HepG2 (cell line): ENCODE measurements at regions not wholly inside any gene's neighbourhood (a gene's known extent, or its start where the extent isn't known, plus 50 kb on each side); places are given as distances from the start of the nearest gene placed in this dataset.

Experiments
- ATAC-seq: fragments of 200-7000 bp; cut with Tn5 transposase; 3 replicates; pipeline ENCODE4 v1.9.1; 2020; ENCODE audit warnings: mild to moderate bottlenecking, moderate library complexity
- BruUV-seq: library from RNA; stranded (reverse); fragments of 400-500 nt; replicated peaks from 2 replicates; lab custom pipeline; 2021; lab: Mats Ljungman, UMichigan
- CTCF ChIA-PET: fragments of 300-600 bp; formaldehyde crosslinking; extraction: SDS; loops from one replicate; lab custom pipeline; 2021; ENCODE audit warnings: low total read pairs, inconsistent platforms, low intra/inter-chr PET ratio; lab: Yijun Ruan, JAX
- POLR2A ChIA-PET: fragments of 350-600 bp; sonication (Branson Sonifier 250); formaldehyde crosslinking; loops from one replicate; lab custom pipeline; 2020; ENCODE audit warnings: antibody characterized with exemption, inconsistent platforms; lab: Yijun Ruan, JAX
- DNase-seq: peaks from one replicate; pipeline ENCODE4 v3.0.0-alpha.2; 2015; ENCODE audit warnings: low spot score
- FAIRE-seq: peaks from 3 replicates; lab custom pipeline; 2011; peaks lifted over from hg19 to GRCh38; lab: Jason Lieb, UNC
- H2AFZ ChIP-seq: one replicate; pipeline ENCODE4 v1.6.1; 2011; ENCODE audit warnings: low read length, inconsistent platforms
- H3K27ac ChIP-seq: fragments of 300-600 bp; 3 replicates; pipeline ENCODE4 v1.8.0; 2011; ENCODE audit warnings: mixed run types, mild to moderate bottlenecking, mixed read lengths, low read length, inconsistent platforms; ENCODE audit not compliant: insufficient read depth; ENCODE audit errors: extremely low read length
- H3K27me3 ChIP-seq, 2 experiments: fragments of 200-600 bp in 1 of 2; 2 replicates in 1 of 2; 3 replicates in 1 of 2; pipeline versions ENCODE4 v1.6.0 to v1.8.0; 2011; ENCODE audit warnings: low read length in 2 of 2, mild to moderate bottlenecking in 2 of 2, moderate library complexity in 2 of 2, inconsistent platforms in 1 of 2; ENCODE audit not compliant: insufficient read depth in 2 of 2, control insufficient read depth in 1 of 2
- H3K36me3 ChIP-seq, 2 experiments: fragments of 200-600 bp in 1 of 2; replicated peaks in 1 of 2; 2 replicates in 1 of 2; 3 replicates in 1 of 2; pipeline versions ENCODE4 v1.5.1 to v1.8.0; 2011; ENCODE audit warnings: low read length in 2 of 2, inconsistent platforms in 1 of 2; ENCODE audit not compliant: insufficient read depth in 2 of 2, control insufficient read depth in 1 of 2
- H3K4me1 ChIP-seq: 2 replicates; pipeline ENCODE4 v1.5.1; 2012; ENCODE audit warnings: low read length, inconsistent platforms; ENCODE audit not compliant: insufficient read depth
- H3K4me2 ChIP-seq: 2 replicates; pipeline ENCODE4 v1.6.0; 2011; ENCODE audit warnings: low read depth, low read length, inconsistent platforms
- H3K4me3 ChIP-seq, 3 experiments: fragments of 200-600 bp in 1 of 3; sonication (generic), shearing (Covaris generic) in 1 of 3; replicated peaks in 1 of 3; 2 replicates each; pipeline ENCODE4 v1.5.1; 2011 to 2016; ENCODE audit warnings: low read length in 3 of 3, inconsistent platforms in 2 of 3, low read depth in 2 of 3, mild to moderate bottlenecking in 2 of 3, control low read depth in 1 of 3, mixed read lengths in 1 of 3; ENCODE audit not compliant: insufficient read depth in 1 of 3
- H3K79me2 ChIP-seq: one replicate; pipeline ENCODE4 v1.6.1; 2011; ENCODE audit warnings: low read length, inconsistent platforms; ENCODE audit not compliant: insufficient read depth
- H3K9ac ChIP-seq: 2 replicates; pipeline ENCODE4 v1.6.0; 2011; ENCODE audit warnings: mild to moderate bottlenecking, low read depth, low read length, inconsistent platforms; ENCODE audit not compliant: insufficient read depth
- H3K9me3 ChIP-seq: 2 replicates; pipeline ENCODE4 v1.5.1; 2012; ENCODE audit warnings: mild to moderate bottlenecking, low read length
- H4K20me1 ChIP-seq: 2 replicates; pipeline ENCODE4 v1.6.0; 2011; ENCODE audit warnings: inconsistent platforms, mild to moderate bottlenecking, low read length, moderate library complexity; ENCODE audit not compliant: insufficient read depth
- ATAD3A ChIP-seq: sonication (generic); formaldehyde crosslinking; IDR thresholded peaks from 2 replicates; pipeline ENCODE4 v1.4.0; 2020; ENCODE audit warnings: missing genetic modification reagents
- HOXA3 ChIP-seq: sonication (generic); formaldehyde crosslinking; IDR thresholded peaks from 2 replicates; pipeline ENCODE4 v1.5.0; 2020; ENCODE audit warnings: missing genetic modification reagents
- KDM2A ChIP-seq: sonication (generic); formaldehyde crosslinking; IDR thresholded peaks from 2 replicates; pipeline ENCODE4 v1.4.0; 2020; ENCODE audit warnings: low read depth, missing genetic modification reagents, borderline replicate concordance
- SP2 ChIP-seq: sonication (generic); formaldehyde crosslinking; IDR thresholded peaks from 2 replicates; pipeline ENCODE4 v1.5.1; 2020; ENCODE audit warnings: mild to moderate bottlenecking, missing genetic modification reagents
- STAT5B ChIP-seq: sonication (generic); formaldehyde crosslinking; IDR thresholded peaks from 2 replicates; pipeline ENCODE4 v1.4.0; 2020; ENCODE audit warnings: missing genetic modification reagents
- XBP1 ChIP-seq: sonication (generic); formaldehyde crosslinking; IDR thresholded peaks from 2 replicates; pipeline ENCODE4 v1.5.0; 2020; ENCODE audit warnings: missing genetic modification reagents
- ZNF10 ChIP-seq: sonication (generic); formaldehyde crosslinking; IDR thresholded peaks from 2 replicates; pipeline ENCODE4 v1.4.0; 2020; ENCODE audit warnings: mild to moderate bottlenecking, low read depth, missing genetic modification reagents, borderline replicate concordance
- ZNF253 ChIP-seq: sonication (generic); formaldehyde crosslinking; IDR thresholded peaks from 2 replicates; pipeline ENCODE4 v1.8.0; 2022; ENCODE audit warnings: mild to moderate bottlenecking, missing genetic modification reagents, borderline replicate concordance
- ZNF256 ChIP-seq: sonication (generic); formaldehyde crosslinking; conservative IDR thresholded peaks from 2 replicates; pipeline ENCODE4 v1.4.0; 2020; ENCODE audit warnings: missing genetic modification reagents
- ZNF263 ChIP-seq: sonication (generic); formaldehyde crosslinking; IDR thresholded peaks from 2 replicates; pipeline ENCODE4 v1.4.0; 2020; ENCODE audit warnings: missing genetic modification reagents
- ZNF510 ChIP-seq: sonication (generic); formaldehyde crosslinking; IDR thresholded peaks from 2 replicates; pipeline ENCODE4 v1.4.0; 2020; ENCODE audit warnings: low read depth, mild to moderate bottlenecking, missing genetic modification reagents
- ZNF850 ChIP-seq: sonication (generic); formaldehyde crosslinking; conservative IDR thresholded peaks from 2 replicates; pipeline ENCODE4 v1.9.0; 2021; ENCODE audit warnings: mild to moderate bottlenecking, missing genetic modification reagents
- in situ Hi-C: cut with HindIII; loops from 2 replicates; pipeline ENCODE4 v1.10.0; 2017; ENCODE audit warnings: low pct_unique_long_range_greater_than_20kb; ENCODE audit not compliant: extremely low pct_ligation_motif_present
- intact Hi-C: fragments of 100-400 bp; cut with micrococcal nuclease; formaldehyde crosslinking; loops from one replicate; pipeline ENCODE4 v1.10.0; 2022; ENCODE audit not compliant: unreplicated experiment
- TF ChIP-seq, protein P1 (sequence below): sonication (generic); formaldehyde crosslinking; IDR thresholded peaks from 2 replicates; pipeline ENCODE4 v1.8.0; 2022; ENCODE audit warnings: mild to moderate bottlenecking, missing genetic modification reagents, borderline replicate concordance
- TF ChIP-seq, protein P2 (sequence below): sonication (generic); formaldehyde crosslinking; IDR thresholded peaks from 2 replicates; pipeline ENCODE4 v1.4.0; 2020; ENCODE audit warnings: mild to moderate bottlenecking, missing genetic modification reagents

GRCh38 chr2:83320053-83320452, 1139.0 kb downstream of the SUCLG1 start:
- H3K27ac ChIP-seq, result no peak overlapping the region
- intact Hi-C loops, result no loop called here
- ATAC-seq, result no peak
- no peak overlapping the region for H3K4me2 ChIP-seq
- H3K27me3 ChIP-seq, result no peaks in the 10 kb centered on the region
- POLR2A ChIA-PET, result no interaction called here
- no peaks in the 10 kb centered on the region for H3K4me1 ChIP-seq
- CTCF ChIA-PET, result no interaction called here
- DNase-seq, result no peak
- no TSS peak for BruUV-seq
- in situ Hi-C loops, result no loop called here
- no peak overlapping the region for H3K4me3 ChIP-seq
- no peaks in the 10 kb centered on the region for H4K20me1 ChIP-seq
- H3K79me2 ChIP-seq, result no peaks in the 10 kb centered on the region
- H3K9me3 ChIP-seq, result peaks cover 65% of the 10 kb centered on the region
- FAIRE-seq, result no peak
- no peaks in the 10 kb centered on the region for H3K36me3 ChIP-seq
- H2AFZ ChIP-seq, result no peak overlapping the region
- no peak overlapping the region for H3K9ac ChIP-seq
- no peak for TF ChIP-seq ZNF253 (CRISPR knock-in tag)
- TF ChIP-seq KDM2A (CRISPR knock-in tag), result no peak
- TF ChIP-seq XBP1 (CRISPR knock-in tag), result no peak
- no peak for TF ChIP-seq STAT5B (CRISPR knock-in tag)
- TF ChIP-seq HOXA3, result no peak
- TF ChIP-seq ZNF263, result no peak
- TF ChIP-seq ZNF256 (CRISPR knock-in tag), result no peak
- no peak for TF ChIP-seq ZNF510 (CRISPR knock-in tag)
- TF ChIP-seq ZNF10 (CRISPR knock-in tag), result no peak
- no peak for TF ChIP-seq SP2 (CRISPR knock-in tag)
- TF ChIP-seq ATAD3A (CRISPR knock-in tag), result no peak
- TF ChIP-seq ZNF850 (CRISPR knock-in tag), result no peak
- TF ChIP-seq, protein P1, sequence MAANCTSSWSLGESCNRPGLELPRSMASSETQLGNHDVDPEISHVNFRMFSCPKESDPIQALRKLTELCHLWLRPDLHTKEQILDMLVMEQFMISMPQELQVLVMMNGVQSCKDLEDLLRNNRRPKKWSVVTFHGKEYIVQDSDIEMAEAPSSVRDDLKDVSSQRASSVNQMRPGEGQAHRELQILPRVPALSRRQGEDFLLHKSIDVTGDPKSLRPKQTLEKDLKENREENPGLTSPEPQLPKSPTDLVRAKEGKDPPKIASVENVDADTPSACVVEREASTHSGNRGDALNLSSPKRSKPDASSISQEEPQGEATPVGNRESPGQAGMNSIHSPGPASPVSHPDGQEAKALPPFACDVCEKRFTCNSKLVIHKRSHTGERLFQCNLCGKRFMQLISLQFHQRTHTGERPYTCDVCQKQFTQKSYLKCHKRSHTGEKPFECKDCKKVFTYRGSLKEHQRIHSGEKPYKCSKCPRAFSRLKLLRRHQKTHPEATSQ (CRISPR knock-in tag), result no peak
- TF ChIP-seq, protein P2, sequence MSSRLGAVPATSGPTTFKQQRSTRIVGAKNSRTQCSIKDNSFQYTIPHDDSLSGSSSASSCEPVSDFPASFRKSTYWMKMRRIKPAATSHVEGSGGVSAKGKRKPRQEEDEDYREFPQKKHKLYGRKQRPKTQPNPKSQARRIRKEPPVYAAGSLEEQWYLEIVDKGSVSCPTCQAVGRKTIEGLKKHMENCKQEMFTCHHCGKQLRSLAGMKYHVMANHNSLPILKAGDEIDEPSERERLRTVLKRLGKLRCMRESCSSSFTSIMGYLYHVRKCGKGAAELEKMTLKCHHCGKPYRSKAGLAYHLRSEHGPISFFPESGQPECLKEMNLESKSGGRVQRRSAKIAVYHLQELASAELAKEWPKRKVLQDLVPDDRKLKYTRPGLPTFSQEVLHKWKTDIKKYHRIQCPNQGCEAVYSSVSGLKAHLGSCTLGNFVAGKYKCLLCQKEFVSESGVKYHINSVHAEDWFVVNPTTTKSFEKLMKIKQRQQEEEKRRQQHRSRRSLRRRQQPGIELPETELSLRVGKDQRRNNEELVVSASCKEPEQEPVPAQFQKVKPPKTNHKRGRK, result no peak
